ENCODE measurements at regions not wholly inside any gene's neighbourhood (a gene's known extent, or its start where the extent isn't known, plus 50 kb on each side); places are given as distances from the start of the nearest gene placed in this dataset.

- TF ChIP-seq POLR2A (IDR thresholded peaks at IDR 0.05) (no peak), CTCF (IDR thresholded peaks at IDR 0.05) (no peak), EP300 (IDR thresholded peaks at IDR 0.05) (no peak)
- Histone ChIP-seq H3K27me3 (no peaks in the 10 kb centered on the region), H3K4me3 (no peak overlapping the region), H3K9me3 (no peaks in the 10 kb centered on the region), H3K36me3 (no peaks in the 10 kb centered on the region), H3K4me1 (ENCODE audit: insufficient read depth) (no peaks in the 10 kb centered on the region), H3K27ac (no peak overlapping the region)
- intact Hi-C loops (cut with DNase I) = no loop called here
- 92 to 93% (median 93%) methylated on average over 7 of the region's 7 CpGs for WGBS, 3 donors
- no peak for DNase-seq
Measured at GRCh38 chr1:228940526-228940925, 205.2 kb downstream of the RHOU start.

GRCh38 chr1:228940926-228941325, 205.6 kb downstream of the RHOU start:
- H3K36me3 ChIP-seq = no peaks in the 10 kb centered on the region
- no peak for DNase-seq
- intact Hi-C loops (cut with DNase I) = no loop called here
- no peak overlapping the region for H3K27ac ChIP-seq
- WGBS, 3 donors = 86 to 90% (median 89%) methylated on average over 6 of the region's 6 CpGs
- no peak overlapping the region for H3K4me3 ChIP-seq
- H3K9me3 ChIP-seq = no peaks in the 10 kb centered on the region
- H3K4me1 ChIP-seq (ENCODE audit: insufficient read depth) = no peaks in the 10 kb centered on the region
- TF ChIP-seq POLR2A (IDR thresholded peaks at IDR 0.05) = no peak
- no peak for TF ChIP-seq EP300 (IDR thresholded peaks at IDR 0.05)
- TF ChIP-seq CTCF (IDR thresholded peaks at IDR 0.05) = no peak
- H3K27me3 ChIP-seq = no peaks in the 10 kb centered on the region

GRCh38 chr1:228941666-228942065, 206.4 kb downstream of the RHOU start:
- intact Hi-C loops (cut with DNase I) = no loop called here
- 62 to 74% (median 67%) methylated on average over 1 of the region's 1 CpG for WGBS, 3 donors
- no peaks in the 10 kb centered on the region for H3K27me3 ChIP-seq

GRCh38 chr1:228943436-228943835, 208.2 kb downstream of the RHOU start:
- H3K9me3 ChIP-seq = no peaks in the 10 kb centered on the region
- intact Hi-C loops (cut with DNase I) = no loop called here
- no peaks in the 10 kb centered on the region for H3K36me3 ChIP-seq
- H3K27ac ChIP-seq = no peak overlapping the region
- WGBS, 3 donors = 86 to 97% (median 92%) methylated on average over 4 of the region's 4 CpGs
- no peak for DNase-seq
- H3K4me3 ChIP-seq = no peak overlapping the region
- no peak for TF ChIP-seq POLR2A (IDR thresholded peaks at IDR 0.05)
- no peak for TF ChIP-seq CTCF (IDR thresholded peaks at IDR 0.05)
- no peak for TF ChIP-seq EP300 (IDR thresholded peaks at IDR 0.05)
- no peaks in the 10 kb centered on the region for H3K4me1 ChIP-seq (ENCODE audit: insufficient read depth)
- H3K27me3 ChIP-seq = no peaks in the 10 kb centered on the region

More at GRCh38 chr1:228941666-228942065, 206.4 kb downstream of the RHOU start:
- H3K9me3 ChIP-seq = no peaks in the 10 kb centered on the region
- no peak overlapping the region for H3K27ac ChIP-seq
- no peaks in the 10 kb centered on the region for H3K4me1 ChIP-seq (ENCODE audit: insufficient read depth)
- TF ChIP-seq CTCF (IDR thresholded peaks at IDR 0.05) (no peak), POLR2A (IDR thresholded peaks at IDR 0.05) (no peak), EP300 (IDR thresholded peaks at IDR 0.05) (no peak)
- no peak for DNase-seq
- H3K4me3 ChIP-seq = no peak overlapping the region
- H3K36me3 ChIP-seq = no peaks in the 10 kb centered on the region

- Histone ChIP-seq H3K27me3 (no peaks in the 10 kb centered on the region), H3K36me3 (no peaks in the 10 kb centered on the region), H3K4me1 (ENCODE audit: insufficient read depth) (no peaks in the 10 kb centered on the region), H3K9me3 (no peaks in the 10 kb centered on the region), H3K4me3 (no peak overlapping the region), H3K27ac (no peak overlapping the region)
- TF ChIP-seq CTCF (IDR thresholded peaks at IDR 0.05) (no peak), EP300 (IDR thresholded peaks at IDR 0.05) (no peak), POLR2A (IDR thresholded peaks at IDR 0.05) (no peak)
- 69 to 79% (median 77%) methylated on average over 2 of the region's 2 CpGs for WGBS, 3 donors
- intact Hi-C loops (cut with DNase I) = no loop called here
- no peak for DNase-seq
Measured at GRCh38 chr1:228944296-228944695, 209.0 kb downstream of the RHOU start.

Data from ovary (tissue), 7 donors.